Naive B cell (primary cell): ENCODE measurements at regions not wholly inside any gene's neighbourhood (a gene's known extent, or its start where the extent isn't known, plus 50 kb on each side); places are given as distances from the start of the nearest gene placed in this dataset.
"Not testable (repeated sequence)": the region's sequence is repeated elsewhere in the genome, so short reads cannot be mapped to it uniquely, and the experiment has no call there.

Experiments used
- ATAC-seq, 2 donors: fragments of 150-1000 bp; cut with Tn5 transposase; 2 replicates each; pipeline ENCODE4 v1.10.0; 2021; ENCODE audit warnings: low read depth in 2 of 2, mild to moderate bottlenecking in 2 of 2, moderate library complexity in 2 of 2
- DNase-seq: peaks from one replicate; pipeline ENCODE4 v3.0.0; 2022
- H3K27ac Mint-ChIP-seq, 6 donors: one replicate each; pipeline ENCODE4 v1.8.0; 2020 to 2022; ENCODE audit warnings: mild to moderate bottlenecking in 6 of 6, mixed read lengths in 6 of 6, moderate library complexity in 5 of 6, inconsistent platforms in 2 of 6
- H3K27me3 Mint-ChIP-seq, 3 donors: one replicate each; pipeline ENCODE4 v1.8.0; 2021 to 2022; ENCODE audit warnings: mixed read lengths in 3 of 3, mild to moderate bottlenecking in 1 of 3
- H3K36me3 Mint-ChIP-seq, 2 donors: one replicate each; pipeline ENCODE4 v1.8.0; 2020 to 2022; ENCODE audit warnings: mixed read lengths in 2 of 2, inconsistent platforms in 1 of 2, mild to moderate bottlenecking in 1 of 2
- H3K4me1 Mint-ChIP-seq, 3 donors: one replicate each; pipeline ENCODE4 v1.8.0; 2020 to 2022; ENCODE audit warnings: mixed read lengths in 3 of 3, inconsistent platforms in 1 of 3, mild to moderate bottlenecking in 1 of 3, moderate library complexity in 1 of 3
- H3K4me3 Mint-ChIP-seq, 8 donors: one replicate each; pipeline ENCODE4 v1.8.0; 2020 to 2022; ENCODE audit warnings: mild to moderate bottlenecking in 8 of 8, mixed read lengths in 8 of 8, moderate library complexity in 8 of 8, inconsistent platforms in 2 of 8
- H3K9me3 Mint-ChIP-seq, 7 donors: one replicate each; pipeline ENCODE4 v1.8.0; 2020 to 2022; ENCODE audit warnings: mixed read lengths in 7 of 7, mild to moderate bottlenecking in 5 of 7, inconsistent platforms in 2 of 7, moderate library complexity in 1 of 7

GRCh38 chr3:11720304-11720898 lies 76.7 kb upstream of the VGLL4 start:
- peak overlapping the region; percentile 88 to 95 (median 94) for H3K4me3 Mint-ChIP-seq
- ATAC-seq, result peak; percentile 52 to 57
- peaks cover 0 to 8% (median 0%) of the 10 kb centered on the region in 7 donors for H3K9me3 Mint-ChIP-seq
- peak; percentile 51 for DNase-seq
- H3K36me3 Mint-ChIP-seq, result peaks cover 0 to 8% of the 10 kb centered on the region in 2 donors
- H3K27ac Mint-ChIP-seq, result peak overlapping the region; percentile 50 to 85 (median 68)
- H3K4me1 Mint-ChIP-seq, result peaks cover 23 to 31% (median 23%) of the 10 kb centered on the region in 3 donors
- H3K27me3 Mint-ChIP-seq, result peaks cover 4 to 14% (median 8%) of the 10 kb centered on the region in 3 donors

DNA sequence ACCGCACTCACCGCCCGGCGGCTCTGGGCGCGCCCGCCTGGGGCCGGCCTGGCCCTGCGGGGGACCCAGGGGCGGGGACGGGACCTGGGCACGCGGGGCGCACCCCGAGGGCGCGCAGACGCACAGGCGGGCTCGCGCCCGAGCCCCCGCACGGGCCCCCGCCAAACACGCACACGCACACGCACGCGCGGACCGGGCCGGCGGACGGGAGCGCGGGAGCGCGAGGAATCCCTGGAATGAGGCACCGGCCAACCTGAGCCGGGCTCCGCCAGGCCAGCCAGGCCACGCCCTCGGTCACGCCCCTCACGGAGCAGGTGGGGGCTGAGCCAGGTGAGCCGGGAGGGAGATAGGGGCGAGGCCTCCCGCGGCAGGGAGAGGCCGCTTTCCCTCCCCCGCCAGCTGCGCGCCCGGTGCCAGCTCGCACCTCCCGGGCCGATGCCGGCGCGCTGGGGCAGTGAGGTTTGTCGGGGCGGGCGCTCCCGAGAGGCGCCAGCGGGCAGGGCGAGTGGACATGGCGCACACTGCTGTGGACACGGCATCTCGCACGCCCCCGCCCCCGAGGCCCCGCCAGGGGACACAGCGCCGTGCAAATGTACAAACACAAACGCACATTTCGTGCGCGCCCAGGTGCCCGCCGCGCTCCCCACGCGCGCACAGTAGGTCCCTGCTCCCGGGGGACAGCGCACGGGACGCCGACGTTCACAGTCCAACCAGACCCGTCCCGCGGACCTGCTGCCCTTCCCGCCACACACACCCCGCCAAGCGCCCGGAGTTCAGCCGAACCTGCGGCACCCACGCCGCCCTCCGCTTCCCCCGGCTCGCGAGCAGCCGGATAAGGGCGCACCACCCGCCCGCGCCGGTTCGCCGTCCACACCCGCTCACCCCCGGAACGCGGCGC lies 75.9 kb upstream of the VGLL4 start:
- Mint-ChIP-seq H3K27me3 (peaks cover 3 to 9% (median 4%) of the 10 kb centered on the region in 3 donors), H3K4me3 (peak overlapping the region; percentile 91 to 96 (median 94)), H3K9me3 (peaks cover 0 to 3% (median 0%) of the 10 kb centered on the region in 7 donors), H3K27ac (peak overlapping the region in 1 of 6 donors; percentile 85), H3K4me1 (peaks cover 16 to 24% (median 18%) of the 10 kb centered on the region in 3 donors), H3K36me3 (peaks cover 0 to 3% of the 10 kb centered on the region in 2 donors)
- DNase-seq, result peak; percentile 64
- ATAC-seq, result peak; percentile 59 to 64

DNA sequence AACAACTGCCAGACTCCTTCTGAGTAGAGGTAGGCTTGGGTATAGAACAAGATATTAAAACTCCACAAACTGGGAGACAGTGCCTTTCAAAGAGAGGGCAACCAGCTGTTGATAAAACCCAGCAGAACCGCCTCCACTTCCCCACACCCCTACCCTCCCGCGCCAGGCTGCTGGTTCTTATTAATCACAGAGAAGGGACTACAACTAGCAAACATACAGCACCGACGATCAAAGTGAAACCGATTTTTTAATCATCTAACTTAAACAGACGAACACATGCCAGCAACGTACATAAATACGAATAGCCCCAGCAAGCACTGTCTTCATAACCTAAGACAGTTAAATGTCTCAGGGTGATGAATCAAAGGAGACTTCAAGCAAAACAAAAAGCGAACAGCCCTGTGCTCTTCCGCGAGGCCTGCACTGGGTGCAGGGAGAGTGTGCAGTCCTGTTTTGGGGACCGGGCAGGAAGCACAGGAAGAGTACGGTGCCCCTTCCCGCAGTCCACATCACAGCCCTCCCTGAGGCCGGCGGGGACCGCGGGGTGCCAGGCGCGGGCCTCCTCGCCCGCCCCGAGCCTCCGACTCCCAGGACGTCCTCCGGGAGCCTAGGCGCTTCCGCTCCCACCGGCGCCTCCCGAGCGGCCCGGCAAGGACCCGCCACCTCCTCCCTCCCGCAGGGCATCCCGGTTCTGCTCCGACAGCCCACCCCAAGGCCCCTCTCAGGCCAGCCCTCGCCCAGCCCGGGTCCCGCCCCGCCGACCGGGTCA lies 75.1 kb upstream of the VGLL4 start:
- peak overlapping the region; percentile 87 to 99 (median 94) for H3K4me3 Mint-ChIP-seq
- H3K27ac Mint-ChIP-seq, result peak overlapping the region; percentile 2 to 92 (median 63)
- H3K9me3 Mint-ChIP-seq, result peaks cover 0 to 3% (median 0%) of the 10 kb centered on the region in 7 donors
- H3K4me1 Mint-ChIP-seq, result peaks cover 13 to 21% (median 15%) of the 10 kb centered on the region in 3 donors
- no peaks in the 10 kb centered on the region for H3K36me3 Mint-ChIP-seq
- peaks cover 0 to 7% (median 4%) of the 10 kb centered on the region in 3 donors for H3K27me3 Mint-ChIP-seq
- DNase-seq (peak; percentile 24), ATAC-seq (peak; percentile 12)

DNA sequence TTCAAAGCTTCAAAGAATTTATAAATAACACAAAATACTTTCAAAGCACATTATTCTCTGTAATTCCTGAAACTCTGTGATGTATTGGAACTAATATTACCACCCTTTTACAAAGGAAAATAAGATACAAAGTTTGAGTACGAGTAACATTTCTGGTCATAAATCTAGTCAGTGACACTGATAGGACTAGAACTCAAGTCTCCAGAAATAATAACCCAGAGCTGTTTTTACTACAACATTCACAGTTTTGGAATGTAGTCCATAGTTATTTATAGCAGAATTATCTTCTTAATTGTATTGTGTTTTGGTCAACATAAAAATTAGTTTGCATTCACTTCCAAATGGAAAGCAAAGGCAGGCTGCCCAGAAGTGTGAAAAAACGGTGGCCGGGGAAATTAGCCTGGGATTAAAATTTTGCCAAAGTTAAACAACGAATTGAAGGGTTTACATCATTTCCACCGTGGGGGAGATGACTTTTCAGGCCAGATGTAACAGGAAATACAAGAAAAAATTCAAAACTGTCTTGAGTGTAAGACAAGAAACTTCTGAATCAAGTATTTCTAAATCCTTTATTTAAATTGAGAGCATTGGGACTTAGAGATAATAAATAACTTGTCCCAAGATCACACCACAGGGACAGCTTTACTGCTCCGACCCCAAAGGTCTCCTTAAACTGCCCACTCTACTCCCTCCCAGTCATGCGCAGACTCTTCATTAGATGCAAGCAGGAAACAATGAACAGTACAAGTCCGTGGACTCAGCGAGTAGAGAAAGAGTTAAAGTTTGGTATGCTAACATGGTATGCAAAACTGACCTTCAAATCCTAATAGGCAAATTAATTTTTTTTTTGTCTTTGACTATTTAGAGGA lies 74.3 kb upstream of the VGLL4 start:
- Mint-ChIP-seq H3K27ac (peak overlapping the region in 5 of 6 donors; percentile 19 to 92 (median 85)), H3K4me3 (peak overlapping the region; percentile 87 to 99 (median 94)), H3K9me3 (no peaks in the 10 kb centered on the region), H3K27me3 (peaks cover 0 to 7% (median 4%) of the 10 kb centered on the region in 3 donors), H3K36me3 (no peaks in the 10 kb centered on the region), H3K4me1 (peaks cover 11 to 20% (median 15%) of the 10 kb centered on the region in 3 donors)
- DNase-seq (no peak), ATAC-seq (peak; percentile 25 to 28)

DNA sequence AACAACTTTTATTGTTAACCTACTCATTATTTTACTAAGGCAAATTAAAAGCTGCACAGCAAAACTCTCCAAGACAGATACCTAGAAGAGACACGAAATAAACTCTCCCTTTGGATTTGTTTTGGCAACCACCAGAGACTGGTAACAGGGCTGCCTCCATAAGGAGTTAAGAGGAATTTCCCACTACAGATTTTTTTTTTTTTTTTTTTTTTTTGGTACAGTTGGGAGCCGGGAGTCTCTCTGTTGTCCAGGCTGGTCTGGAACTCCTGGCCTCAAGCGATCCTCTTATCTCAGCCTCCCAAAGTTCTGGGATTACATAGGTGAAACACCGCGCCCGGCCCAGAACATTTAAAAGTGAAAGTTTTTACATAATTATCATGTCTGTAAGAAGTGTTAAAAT lies 73.6 kb upstream of the VGLL4 start:
- peak overlapping the region in 1 of 8 donors; percentile 61 for H3K4me3 Mint-ChIP-seq
- no peak overlapping the region for H3K27ac Mint-ChIP-seq
- H3K36me3 Mint-ChIP-seq, result no peaks in the 10 kb centered on the region
- ATAC-seq (no peak), DNase-seq (no peak)
- H3K9me3 Mint-ChIP-seq, result no peaks in the 10 kb centered on the region
- peaks cover 0 to 7% (median 4%) of the 10 kb centered on the region in 3 donors for H3K27me3 Mint-ChIP-seq
- peaks cover 11 to 20% (median 15%) of the 10 kb centered on the region in 3 donors for H3K4me1 Mint-ChIP-seq

GRCh38 chr3:11716573-11717290 lies 73.0 kb upstream of the VGLL4 start:
- DNase-seq (no peak), ATAC-seq (no peak)
- Mint-ChIP-seq H3K9me3 (no peaks in the 10 kb centered on the region), H3K4me1 (peaks cover 15 to 22% (median 15%) of the 10 kb centered on the region in 3 donors), H3K27ac (no peak overlapping the region), H3K36me3 (no peaks in the 10 kb centered on the region), H3K27me3 (peaks cover 0 to 7% (median under 1%) of the 10 kb centered on the region in 3 donors), H3K4me3 (peak overlapping the region in 1 of 8 donors; percentile 61)

DNA sequence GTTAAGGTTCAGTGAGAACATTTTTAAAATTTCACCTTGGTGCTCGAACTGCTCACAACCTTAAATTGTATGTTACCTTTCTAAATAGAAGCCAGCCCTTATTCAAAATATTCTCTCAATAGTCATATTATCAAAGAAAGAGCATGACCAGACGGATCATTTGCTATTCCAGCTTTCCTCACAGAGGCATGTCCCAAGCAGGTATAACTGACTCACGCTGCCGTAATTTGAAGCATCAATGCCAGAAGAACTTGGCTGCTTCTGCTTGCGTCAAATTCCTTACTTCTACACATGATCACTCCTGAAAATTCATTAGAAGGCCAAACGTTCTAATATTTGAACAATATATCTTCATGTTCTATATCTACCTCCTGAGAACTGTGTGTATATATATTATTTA lies 69.5 kb upstream of the VGLL4 start:
- no peak overlapping the region for H3K27ac Mint-ChIP-seq
- ATAC-seq, result no peak
- DNase-seq, result no peak
- no peak overlapping the region for H3K4me3 Mint-ChIP-seq
- H3K4me1 Mint-ChIP-seq, result peaks cover 2 to 7% (median 6%) of the 10 kb centered on the region in 3 donors
- H3K27me3 Mint-ChIP-seq, result no peaks in the 10 kb centered on the region
- peaks cover 0 to 7% (median 4%) of the 10 kb centered on the region in 7 donors for H3K9me3 Mint-ChIP-seq
- H3K36me3 Mint-ChIP-seq, result peaks cover 11 to 12% of the 10 kb centered on the region in 2 donors

DNA sequence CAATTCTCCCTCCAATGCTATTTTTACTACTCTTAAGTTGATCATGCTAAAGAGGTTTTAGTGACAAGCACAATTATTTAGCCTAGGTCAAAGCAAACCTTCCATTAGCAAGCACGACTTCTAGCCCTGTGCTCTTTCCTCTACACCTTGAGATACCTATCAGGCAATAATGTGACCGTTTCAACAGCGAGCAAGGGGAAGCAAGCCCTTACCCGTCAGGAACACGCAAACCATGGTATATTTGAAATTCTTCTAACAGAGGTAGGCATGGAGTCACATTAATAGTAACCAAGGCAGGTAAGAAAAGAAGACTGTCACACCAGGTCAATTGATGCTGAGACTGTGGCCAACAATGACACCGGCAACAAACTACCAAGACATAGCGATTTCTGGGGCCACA lies 68.9 kb upstream of the VGLL4 start:
- H3K9me3 Mint-ChIP-seq, result peaks cover 0 to 10% (median 4%) of the 10 kb centered on the region in 7 donors

GRCh38 chr3:11711876-11712275 lies 68.2 kb upstream of the VGLL4 start:
- Mint-ChIP-seq H3K36me3 (peaks cover 11 to 15% of the 10 kb centered on the region in 2 donors), H3K9me3 (peaks cover 0 to 10% (median 4%) of the 10 kb centered on the region in 7 donors), H3K4me1 (peaks cover 0 to 5% (median 3%) of the 10 kb centered on the region in 3 donors), H3K27me3 (no peaks in the 10 kb centered on the region), H3K4me3 (no peak overlapping the region), H3K27ac (no peak overlapping the region)
- DNase-seq (no peak), ATAC-seq (no peak)

More for the DNA sequence above, 68.9 kb upstream of the VGLL4 start:
- no peak for DNase-seq
- ATAC-seq, result no peak
- no peak overlapping the region for H3K27ac Mint-ChIP-seq
- no peak overlapping the region for H3K4me3 Mint-ChIP-seq
- H3K4me1 Mint-ChIP-seq, result peaks cover 0 to 5% (median 3%) of the 10 kb centered on the region in 3 donors
- peaks cover 11 to 15% of the 10 kb centered on the region in 2 donors for H3K36me3 Mint-ChIP-seq
- H3K27me3 Mint-ChIP-seq, result no peaks in the 10 kb centered on the region

GRCh38 chr3:11709782-11710181 lies 66.1 kb upstream of the VGLL4 start:
- peaks cover 0 to 5% (median 3%) of the 10 kb centered on the region in 3 donors for H3K4me1 Mint-ChIP-seq
- no peak for DNase-seq
- peaks cover 0 to 10% (median 4%) of the 10 kb centered on the region in 7 donors for H3K9me3 Mint-ChIP-seq
- H3K36me3 Mint-ChIP-seq, result peaks cover 11 to 15% of the 10 kb centered on the region in 2 donors
- no peak overlapping the region for H3K4me3 Mint-ChIP-seq
- ATAC-seq, result no peak
- no peaks in the 10 kb centered on the region for H3K27me3 Mint-ChIP-seq
- H3K27ac Mint-ChIP-seq, result no peak overlapping the region

DNA sequence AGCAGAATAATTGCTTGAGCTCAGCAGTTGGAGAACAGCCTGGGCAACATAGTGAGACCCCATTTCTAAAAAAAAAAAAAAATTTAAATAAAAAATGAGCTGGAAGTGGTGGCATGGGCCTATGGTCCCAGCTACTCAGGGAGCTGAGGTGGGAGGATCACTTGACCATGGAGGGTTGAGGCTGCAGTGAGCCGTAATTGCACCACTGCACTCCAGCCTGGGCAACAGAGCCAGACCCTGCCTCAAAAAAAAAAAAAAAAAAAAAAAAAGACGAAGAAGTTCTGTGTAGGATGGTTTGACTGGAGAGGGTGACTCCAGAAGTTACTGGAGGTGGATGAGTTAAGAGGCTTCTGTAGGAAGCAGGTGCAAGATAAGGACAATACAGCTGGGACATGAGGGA lies 63.4 kb upstream of the VGLL4 start:
- not testable (repeated sequence) for H3K9me3 Mint-ChIP-seq, ATAC-seq, H3K27me3 Mint-ChIP-seq, H3K4me3 Mint-ChIP-seq, H3K27ac Mint-ChIP-seq, H3K4me1 Mint-ChIP-seq, DNase-seq
- H3K36me3 Mint-ChIP-seq, result peaks cover 11 to 17% of the 10 kb centered on the region in 2 donors

- Mint-ChIP-seq H3K4me3 (peak overlapping the region in 1 of 8 donors; percentile 53), H3K9me3 (peaks cover 0 to 10% (median 4%) of the 10 kb centered on the region in 7 donors), H3K4me1 (peaks cover 0 to under 1% (median 0%) of the 10 kb centered on the region in 3 donors), H3K27me3 (no peaks in the 10 kb centered on the region), H3K36me3 (peaks cover 11 to 20% of the 10 kb centered on the region in 2 donors), H3K27ac (no peak overlapping the region)
- DNase-seq (no peak), ATAC-seq (no peak)
Measured at GRCh38 chr3:11706604-11707003, 62.9 kb upstream of the VGLL4 start.
